HG03442 (cell line): ENCODE measurements at regions not wholly inside any gene's neighbourhood (a gene's known extent, or its start where the extent isn't known, plus 50 kb on each side); places are given as distances from the start of the nearest gene placed in this dataset.
A peak's percentile ranks its signal among the peaks of the same experiment; 100 is the strongest.

Source experiments
- ATAC-seq: cut with Tn5 transposase; IDR thresholded peaks from one replicate; pipeline ENCODE4 v1.9.1; 2021; ENCODE audit warnings: mild to moderate bottlenecking, moderate library complexity; ENCODE audit not compliant: unreplicated experiment

DNA sequence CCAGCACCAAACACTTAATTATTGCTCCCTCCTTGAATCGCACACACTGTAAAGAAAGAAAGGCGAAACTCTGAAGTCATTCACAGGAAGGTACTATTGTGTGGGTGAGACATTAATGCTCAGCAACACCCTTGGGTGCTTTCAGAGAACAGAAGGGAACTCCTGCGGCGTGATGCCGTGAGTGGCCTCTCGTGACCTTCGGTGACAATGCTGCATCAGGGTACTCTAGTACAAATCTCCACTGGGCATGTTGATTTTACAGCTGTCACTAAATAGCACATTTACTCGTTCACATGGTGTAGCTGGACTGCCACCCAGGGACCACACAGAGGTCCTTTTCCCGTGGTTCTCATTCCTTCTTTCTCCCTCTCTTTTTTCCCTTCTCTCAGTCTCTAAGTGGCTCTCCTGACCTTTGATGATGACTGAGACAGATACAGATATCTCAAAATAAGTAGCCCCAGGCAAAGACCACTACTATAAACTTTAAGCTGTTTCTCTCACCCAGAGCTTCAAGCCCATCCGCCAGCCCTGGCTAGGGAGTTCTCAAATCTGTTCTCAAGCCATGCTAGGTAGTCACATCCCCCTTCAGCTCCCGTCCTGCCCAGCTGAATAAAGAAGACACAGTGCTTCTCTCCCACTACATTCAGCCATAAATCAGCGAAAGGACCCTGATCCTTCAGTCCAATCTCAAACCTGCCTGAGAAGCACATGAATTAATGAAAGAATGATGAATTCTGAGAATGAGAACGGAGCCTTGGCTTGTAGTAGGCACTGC lies 223.4 kb upstream of the FMN2 start:
- ATAC-seq, result no peak

GRCh38 chr1:239870194-239870593 lies 221.5 kb upstream of the FMN2 start:
- ATAC-seq, result no peak

GRCh38 chr1:239872626-239873025 lies 219.1 kb upstream of the FMN2 start:
- ATAC-seq, result no peak

- no peak for ATAC-seq
These were observed 216.9 kb upstream of the FMN2 start for GRCh38 chr1:239874831-239875230.

DNA sequence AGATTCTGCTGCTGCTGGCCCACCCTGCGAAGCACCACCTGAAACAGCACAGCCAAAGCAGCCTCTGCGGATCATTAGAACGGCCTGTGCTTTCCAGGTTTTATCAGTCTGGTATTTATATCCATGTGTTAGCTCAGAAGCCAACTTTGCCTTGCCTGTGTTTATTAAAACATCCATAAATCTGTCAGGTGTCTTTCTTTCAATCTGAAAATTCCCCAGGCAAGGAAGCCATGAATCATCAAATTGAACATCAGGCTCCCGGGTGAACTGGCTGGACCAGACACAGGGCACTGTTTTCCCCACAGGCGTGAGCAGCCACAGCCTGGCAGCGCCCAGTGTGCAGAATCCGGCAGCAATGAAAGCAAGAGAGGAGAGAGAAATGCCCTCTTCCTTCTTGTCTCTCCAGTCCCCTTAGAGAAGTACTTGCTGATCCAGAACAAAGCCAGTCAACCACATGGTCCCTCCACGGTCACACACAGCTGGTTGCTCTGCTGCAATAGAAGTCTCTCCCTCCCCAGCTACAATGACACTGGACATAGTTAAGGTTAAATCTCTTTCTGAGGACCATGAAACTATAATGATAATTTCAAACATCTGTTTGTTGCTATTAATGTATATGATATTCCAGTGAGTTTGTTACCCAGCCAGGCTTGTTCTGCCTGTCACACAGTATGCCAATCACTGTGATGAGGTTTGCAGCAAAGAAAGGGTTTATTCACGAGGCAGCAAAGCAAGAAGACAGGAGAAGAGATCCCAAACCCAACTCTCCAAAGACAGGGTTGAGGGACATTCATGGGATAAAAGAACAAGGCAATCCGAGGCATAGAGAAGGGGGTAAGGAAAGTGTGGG lies 212.1 kb upstream of the FMN2 start:
- no peak for ATAC-seq

- no peak for ATAC-seq
These were observed 208.7 kb upstream of the FMN2 start for GRCh38 chr1:239882967-239883366.

- no peak for ATAC-seq
These were observed 206.9 kb upstream of the FMN2 start for GRCh38 chr1:239884796-239885195.

GRCh38 chr1:239886266-239886665 lies 205.4 kb upstream of the FMN2 start:
- ATAC-seq, result no peak

GRCh38 chr1:239888639-239889038 lies 203.0 kb upstream of the FMN2 start:
- ATAC-seq, result no peak

- no peak for ATAC-seq
These were observed 199.9 kb upstream of the FMN2 start for GRCh38 chr1:239891621-239892358.

GRCh38 chr1:239892602-239893001 lies 199.1 kb upstream of the FMN2 start:
- ATAC-seq, result no peak

DNA sequence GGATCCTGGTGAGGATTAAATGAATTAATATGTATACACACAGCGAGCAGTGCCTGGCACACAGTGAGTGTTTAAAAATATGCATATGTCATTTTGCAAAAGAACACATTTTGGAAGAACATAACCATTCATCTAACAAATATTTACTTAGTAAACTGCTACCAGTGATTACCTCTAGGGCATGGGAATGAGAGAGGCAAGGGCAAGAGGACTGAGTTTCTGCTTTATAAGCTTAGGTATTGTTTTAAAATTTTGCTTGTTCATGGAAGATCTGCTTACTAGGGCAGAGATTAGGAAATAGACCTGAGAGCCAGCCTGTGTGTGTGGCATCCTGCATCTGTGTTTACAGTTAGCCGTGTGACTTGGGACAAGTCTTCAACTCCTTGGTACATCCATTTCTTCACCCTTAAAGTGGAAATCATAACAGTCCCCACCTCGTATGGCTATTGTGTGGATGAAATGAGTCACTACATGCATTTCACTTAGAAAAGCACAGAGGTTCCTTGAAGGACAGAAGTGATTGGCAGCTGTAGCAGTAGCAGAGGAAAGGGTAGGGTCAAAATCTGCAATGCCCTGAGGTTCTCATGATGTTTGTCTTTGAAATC lies 198.5 kb upstream of the FMN2 start:
- ATAC-seq, result no peak

DNA sequence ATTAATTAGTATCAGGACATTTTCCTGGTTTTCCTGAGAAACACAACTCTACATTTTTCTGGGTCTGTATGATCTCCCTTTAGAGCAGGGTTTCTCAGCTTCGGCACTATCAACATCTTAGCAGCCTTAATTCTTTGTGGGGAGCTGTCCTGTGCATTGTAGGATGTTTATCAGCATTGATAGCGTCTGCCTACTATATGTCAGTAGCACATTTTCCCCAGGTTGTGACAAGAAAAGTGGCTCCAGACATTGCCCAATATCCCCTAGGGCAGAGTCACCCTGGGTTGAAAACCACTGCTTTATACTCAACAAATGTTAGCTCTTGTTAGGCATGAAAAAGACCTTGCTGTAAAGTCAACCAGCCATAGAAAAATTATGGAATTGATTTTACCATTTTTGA lies 195.1 kb upstream of the FMN2 start:
- ATAC-seq, result no peak

DNA sequence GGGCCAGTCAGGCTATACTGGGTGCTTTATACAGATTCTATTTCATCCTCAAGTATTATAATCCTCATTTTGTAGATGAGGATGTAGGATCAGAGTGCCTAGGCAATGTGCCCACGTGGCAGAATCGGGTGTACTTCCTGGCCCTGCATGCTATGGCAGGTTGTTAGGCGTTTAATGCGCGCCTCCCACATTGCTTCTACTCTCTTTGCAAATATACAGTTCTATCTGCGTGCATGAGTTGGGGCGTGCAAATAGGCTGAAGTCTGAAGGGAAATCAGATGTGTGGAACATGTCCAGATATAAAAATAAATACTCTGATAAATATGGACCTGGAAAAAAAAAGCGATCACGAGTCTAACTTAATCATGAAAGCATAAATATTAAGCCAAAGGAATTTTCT lies 194.7 kb upstream of the FMN2 start:
- ATAC-seq, result no peak

- ATAC-seq, result no peak
These were observed 194.2 kb upstream of the FMN2 start for GRCh38 chr1:239897458-239897857.

- ATAC-seq, result peak; percentile 93
These were observed 193.5 kb upstream of the FMN2 start for GRCh38 chr1:239898062-239898730.

DNA sequence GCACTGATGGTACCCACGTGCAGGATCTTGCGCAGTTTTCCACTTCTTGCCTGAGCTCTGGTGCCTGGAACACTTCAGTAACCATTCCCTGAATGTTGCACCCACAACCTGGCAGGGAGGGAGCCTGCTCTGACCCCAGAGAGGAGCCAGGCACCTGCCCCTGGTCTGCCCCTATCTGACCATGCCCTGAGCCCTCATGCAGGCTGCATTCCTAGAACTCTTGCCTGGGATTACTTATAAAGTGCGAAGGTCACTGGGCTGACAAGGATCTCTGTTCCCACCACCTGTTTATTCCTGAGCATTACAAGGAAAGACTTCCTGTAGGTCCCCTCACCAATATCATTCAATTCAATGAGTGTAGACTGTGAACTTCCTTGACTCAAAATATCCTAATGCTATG lies 191.9 kb upstream of the FMN2 start:
- no peak for ATAC-seq

- no peak for ATAC-seq
These were observed 185.3 kb upstream of the FMN2 start for GRCh38 chr1:239906394-239906793.

- no peak for ATAC-seq
These were observed 181.8 kb upstream of the FMN2 start for GRCh38 chr1:239909898-239910297.

DNA sequence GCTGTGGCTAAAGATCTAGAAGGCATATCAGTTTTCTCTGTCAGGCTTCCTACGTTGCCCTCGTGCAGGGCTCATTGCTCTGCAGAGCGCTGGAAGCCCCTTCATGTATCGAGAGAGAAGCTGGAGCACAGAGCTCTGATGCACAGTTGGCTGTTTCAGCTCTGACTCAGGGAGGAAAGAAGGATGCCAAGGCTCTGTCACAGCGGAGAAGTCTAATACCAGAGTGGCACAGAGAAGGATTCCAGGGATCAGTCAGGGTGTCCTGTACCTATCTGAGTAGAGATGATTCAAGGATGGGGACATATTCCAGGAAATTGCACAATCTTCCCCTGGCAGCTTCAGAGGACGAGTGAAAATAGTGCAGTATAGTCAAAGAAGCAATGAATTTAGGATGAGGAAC lies 179.2 kb upstream of the FMN2 start:
- ATAC-seq, result no peak

GRCh38 chr1:239913141-239913585 lies 178.5 kb upstream of the FMN2 start:
- no peak for ATAC-seq
